ENCODE measurements at regions not wholly inside any gene's neighbourhood (a gene's known extent, or its start where the extent isn't known, plus 50 kb on each side); places are given as distances from the start of the nearest gene placed in this dataset.
A peak's percentile ranks its signal among the peaks of the same experiment; 100 is the strongest.
"Not testable (repeated sequence)": the region's sequence is repeated elsewhere in the genome, so short reads cannot be mapped to it uniquely, and the experiment has no call there.

DNA sequence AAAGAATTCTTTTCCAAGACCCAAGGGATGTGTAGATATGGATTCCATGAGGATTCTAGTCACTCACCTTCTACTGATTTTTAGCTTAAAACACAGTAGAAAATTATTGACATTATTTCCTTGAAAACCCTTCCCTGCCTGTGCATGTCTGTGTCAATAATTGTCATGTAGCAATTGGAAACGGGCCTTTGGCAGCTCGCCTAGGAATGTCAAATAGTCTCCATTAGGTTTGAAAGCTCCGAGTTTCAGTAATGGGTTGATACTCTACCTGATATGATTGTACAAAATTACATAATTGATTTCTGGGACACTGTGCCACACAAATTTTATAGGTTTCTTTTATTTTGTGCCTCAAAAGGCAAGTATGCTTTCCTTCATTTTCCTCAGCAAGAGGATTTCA, 515.2 kb upstream of the ARID1B start:
- no peak for DNase-seq

GRCh38 chr6:156260815-156261214, 516.4 kb upstream of the ARID1B start:
- no peak for DNase-seq

DNA sequence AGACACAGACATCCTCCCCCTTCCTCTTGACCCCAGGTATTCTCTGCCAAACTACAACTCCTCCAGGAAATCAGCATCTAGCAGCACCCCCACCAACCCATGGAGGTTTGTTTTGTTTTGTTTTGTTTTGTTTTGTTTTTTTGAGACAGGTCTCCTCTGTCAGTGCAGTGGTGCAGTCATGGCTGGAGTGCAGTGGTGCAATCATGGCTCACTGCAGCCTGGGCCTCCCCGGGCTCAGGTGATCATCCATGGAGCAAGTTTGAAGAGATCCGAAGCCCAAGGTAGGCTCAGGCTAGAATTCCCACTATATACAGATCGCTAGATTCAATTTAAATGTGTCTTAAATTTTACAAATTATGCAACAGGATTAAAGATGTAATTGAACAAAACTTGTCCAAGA, 518.2 kb upstream of the ARID1B start:
- no peak for DNase-seq

DNA sequence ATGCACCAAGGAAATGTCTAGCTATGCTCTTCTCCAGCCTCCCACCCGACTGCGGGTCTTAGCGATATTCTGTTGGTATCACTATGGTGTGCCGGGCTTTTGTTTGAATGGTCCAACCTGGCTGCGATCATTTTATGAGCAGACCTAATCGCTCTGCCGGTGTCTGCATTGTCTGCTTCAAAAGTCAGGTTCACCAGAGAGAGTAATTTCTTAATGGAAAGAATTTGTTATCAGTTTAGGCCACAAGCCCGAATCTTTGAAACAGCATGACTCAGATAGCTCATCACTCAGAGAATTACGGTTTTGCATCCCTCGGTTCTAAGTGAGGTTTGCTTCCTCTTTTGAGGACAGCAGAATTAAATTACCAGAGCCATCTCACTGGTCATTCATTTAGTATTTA, 521.0 kb upstream of the ARID1B start:
- no peak for DNase-seq

DNA sequence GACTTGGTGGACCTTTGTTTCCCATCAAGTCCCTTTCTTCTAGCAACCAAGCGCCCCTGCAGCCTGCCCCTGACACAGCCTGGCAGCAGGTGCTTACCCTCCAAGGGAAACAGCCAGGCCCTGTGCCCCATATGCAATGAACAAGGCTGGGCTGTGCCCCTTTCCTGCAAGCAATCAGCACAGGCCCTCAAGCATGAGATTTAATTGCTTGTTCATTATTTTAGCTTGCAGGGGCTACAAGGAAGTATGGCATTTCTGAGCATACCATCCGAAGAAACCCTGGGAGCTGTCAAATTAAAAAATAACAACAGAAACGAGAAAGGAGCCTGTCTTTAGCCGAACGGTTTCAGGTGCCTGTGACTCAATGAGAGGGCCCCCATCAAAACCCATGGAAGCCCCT, 522.9 kb upstream of the ARID1B start:
- DNase-seq: no peak

- peak; percentile 15 for DNase-seq
Measured at GRCh38 chr6:156250593-156250992, 526.6 kb upstream of the ARID1B start.

DNA sequence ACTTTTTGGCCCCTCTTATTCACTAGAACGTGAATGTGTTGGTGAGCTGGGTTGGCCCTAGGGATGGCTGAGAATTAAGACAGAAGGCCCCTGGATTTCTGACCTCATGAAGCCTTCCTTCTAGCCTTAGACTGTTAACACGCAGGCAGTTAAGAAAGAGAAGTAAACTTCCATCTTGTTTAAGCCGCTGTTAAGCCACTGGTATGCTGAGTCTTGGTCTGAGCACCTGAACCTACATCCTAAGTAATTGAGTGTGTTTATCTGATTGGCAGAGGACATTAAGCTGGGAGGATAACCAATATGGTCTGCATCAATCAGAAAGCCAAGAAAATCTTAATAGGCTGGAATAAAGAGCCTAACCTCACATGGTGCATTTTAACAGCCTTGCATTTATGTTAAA, 535.0 kb upstream of the ARID1B start:
- DNase-seq: no peak

GRCh38 chr6:156231026-156231765, 546.0 kb upstream of the ARID1B start:
- DNase-seq: no peak

DNA sequence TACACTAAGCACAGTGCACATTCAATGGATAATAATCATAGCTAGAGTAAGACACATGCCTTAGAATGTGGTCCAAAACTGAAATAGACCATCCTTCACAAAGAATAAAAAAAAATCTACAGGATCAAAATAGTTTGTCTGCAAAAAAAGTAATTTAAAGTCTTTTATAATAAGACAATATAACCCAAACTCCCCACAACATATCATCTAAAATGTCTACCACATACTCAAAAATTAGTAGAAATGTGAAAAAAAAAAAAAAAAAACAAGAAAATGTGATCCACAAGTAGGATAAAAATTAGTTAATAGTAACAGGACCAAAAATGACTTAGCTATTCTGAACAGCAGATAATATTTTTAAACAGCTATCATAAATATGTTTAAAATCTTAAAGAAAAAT, 557.2 kb upstream of the ARID1B start:
- DNase-seq: no peak

- no peak for DNase-seq
Measured at GRCh38 chr6:156205678-156206077, 571.5 kb upstream of the ARID1B start.

GRCh38 chr6:156199182-156199581, 578.0 kb upstream of the ARID1B start:
- DNase-seq: no peak

DNA sequence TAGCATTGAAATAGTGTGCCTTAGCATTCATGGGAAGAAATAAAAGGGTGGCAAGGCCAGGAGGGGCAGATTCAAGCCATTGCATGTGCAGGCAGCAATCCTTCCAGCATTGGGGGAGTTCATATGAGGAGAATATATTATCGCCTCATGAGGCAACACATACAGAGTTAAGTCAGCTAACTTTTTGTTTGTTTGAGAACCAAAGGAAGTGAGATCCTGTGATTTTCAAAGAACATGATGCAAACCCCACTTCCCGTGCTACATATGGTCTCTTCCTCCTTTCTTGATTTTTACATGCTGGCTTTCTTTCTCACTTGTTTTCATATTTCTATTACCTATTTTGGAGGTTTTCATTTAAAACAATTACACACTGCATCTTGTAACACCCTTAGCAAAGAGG, 579.7 kb upstream of the ARID1B start:
- DNase-seq: no peak

DNA sequence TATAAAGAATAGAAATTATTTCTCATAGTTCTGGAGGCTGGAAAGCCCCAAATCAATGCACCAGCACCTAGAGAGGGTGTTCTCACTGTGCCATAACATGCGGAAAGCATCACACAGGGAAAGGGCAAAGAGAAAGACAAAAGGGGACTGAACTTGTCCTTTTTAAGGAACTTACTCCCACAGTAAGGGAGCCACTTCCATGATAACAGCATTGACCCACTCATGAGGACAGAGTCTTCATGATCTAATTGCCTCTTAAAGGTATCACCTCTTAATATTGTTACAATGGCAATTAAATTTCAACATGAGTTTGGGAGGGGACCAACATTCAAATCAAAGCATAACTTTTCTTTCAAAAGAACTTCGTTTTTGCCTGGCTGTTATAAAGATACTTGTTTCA, 582.2 kb upstream of the ARID1B start:
- DNase-seq: no peak

DNA sequence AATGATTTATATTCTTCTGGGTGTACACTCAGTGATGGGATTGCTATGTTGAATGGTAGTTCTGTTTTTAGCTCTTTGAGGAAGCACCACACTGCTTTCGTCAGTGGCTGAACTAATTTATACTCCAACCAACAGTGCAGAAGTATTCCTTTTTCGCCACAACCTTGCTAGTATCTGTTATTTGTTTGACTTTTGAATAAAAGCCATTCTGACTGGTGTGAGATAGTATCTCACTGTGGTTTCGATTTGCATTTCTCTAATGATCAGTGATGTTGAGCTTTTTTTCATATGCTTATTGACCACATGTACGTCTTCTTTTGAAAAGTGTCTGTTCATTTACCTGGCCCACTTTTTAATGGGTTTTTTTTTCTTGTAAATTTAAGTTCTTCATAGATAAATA, 583.8 kb upstream of the ARID1B start:
- no peak for DNase-seq

DNA sequence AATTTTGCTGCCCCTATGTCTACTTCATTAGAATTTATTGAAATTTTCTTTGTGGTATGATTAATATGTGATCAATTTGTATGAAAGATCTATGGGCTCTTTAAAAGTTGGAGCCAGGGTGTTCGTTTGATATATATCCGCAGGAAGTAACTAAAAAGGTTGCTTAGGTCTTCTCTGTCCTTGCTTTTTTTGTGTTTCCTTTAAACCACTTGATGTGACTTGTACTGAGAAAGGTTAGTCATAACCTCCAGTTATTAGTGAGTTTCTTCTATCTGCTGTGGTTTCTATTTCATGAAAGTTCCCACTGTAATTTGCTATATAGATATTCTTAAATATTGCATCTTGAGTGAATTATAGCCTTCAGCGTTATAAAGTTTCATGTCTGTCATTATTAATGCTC, 585.3 kb upstream of the ARID1B start:
- DNase-seq: no peak

DNA sequence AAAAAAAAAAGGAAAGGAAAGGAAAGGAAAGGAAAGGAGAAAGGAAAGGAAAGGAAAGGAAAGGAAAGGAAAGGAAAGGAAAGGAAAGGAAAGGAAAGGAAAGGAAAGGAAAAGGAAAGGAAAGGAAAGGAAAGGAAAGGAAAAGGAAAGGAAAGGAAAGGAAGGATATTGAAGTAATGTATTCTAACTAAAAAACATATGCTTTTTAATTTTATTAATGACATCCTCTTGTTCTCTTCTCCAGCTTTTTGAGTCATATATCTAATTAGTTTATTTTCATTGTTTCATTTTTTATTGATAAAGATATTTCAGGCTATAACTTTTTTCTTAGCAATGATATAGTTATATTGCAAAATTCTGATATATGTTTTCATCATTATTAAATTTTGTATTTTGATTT, 585.8 kb upstream of the ARID1B start:
- not testable (repeated sequence) for DNase-seq

- DNase-seq: no peak
Measured at GRCh38 chr6:156190270-156190669, 586.9 kb upstream of the ARID1B start.

- DNase-seq: no peak
Measured at GRCh38 chr6:156189714-156190113, 587.5 kb upstream of the ARID1B start.

GRCh38 chr6:156189195-156189594, 588.0 kb upstream of the ARID1B start:
- no peak for DNase-seq

GRCh38 chr6:156185113-156185512, 592.1 kb upstream of the ARID1B start:
- DNase-seq: no peak

GRCh38 chr6:156183678-156184077, 593.5 kb upstream of the ARID1B start:
- DNase-seq: no peak

GRCh38 chr6:156182356-156182755, 594.8 kb upstream of the ARID1B start:
- no peak for DNase-seq

- no peak for DNase-seq
Measured at GRCh38 chr6:156181506-156181905, 595.7 kb upstream of the ARID1B start.

DNA sequence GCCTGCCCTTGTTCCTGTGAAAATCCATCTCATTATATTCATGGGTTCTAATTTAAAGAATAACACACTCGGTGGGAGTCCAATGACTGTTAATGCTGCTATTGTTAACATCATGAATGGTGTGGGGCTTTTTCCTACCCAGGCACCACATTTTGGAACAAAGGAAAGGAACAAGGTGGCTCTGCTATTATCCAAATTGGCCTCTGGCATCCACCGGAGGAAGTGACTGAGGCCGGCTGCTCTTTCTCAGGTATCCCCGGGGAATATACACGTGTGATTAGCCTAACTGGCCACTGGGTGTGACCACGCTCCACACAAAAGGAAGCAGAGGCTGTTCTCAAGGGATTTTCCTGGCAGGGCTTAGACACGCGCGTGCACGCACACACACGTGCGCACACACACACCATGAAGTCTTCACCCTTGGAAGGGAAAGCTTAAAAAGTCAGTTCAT, 601.2 kb upstream of the ARID1B start:
- DNase-seq: no peak

GRCh38 chr6:156175433-156175832, 601.7 kb upstream of the ARID1B start:
- DNase-seq: no peak
